Left ventricle myocardium inferior (tissue), 1 donor: ENCODE measurements at regions not wholly inside any gene's neighbourhood (a gene's known extent, or its start where the extent isn't known, plus 50 kb on each side); places are given as distances from the start of the nearest gene placed in this dataset.

Experiments
- DNase-seq: peaks from one replicate; pipeline ENCODE4 v3.0.0-alpha.2; 2020
- H3K27ac ChIP-seq: fragments of 200-600 bp; replicated peaks from 2 replicates; pipeline ENCODE4 v1.8.0; 2021
- H3K27me3 ChIP-seq: fragments of 200-600 bp; 2 replicates; pipeline ENCODE4 v1.8.0; 2021; ENCODE audit warnings: low read depth
- H3K36me3 ChIP-seq: fragments of 200-600 bp; 2 replicates; pipeline ENCODE4 v1.8.0; 2021
- H3K4me1 ChIP-seq: fragments of 200-600 bp; 2 replicates; pipeline ENCODE4 v1.8.0; 2021
- H3K4me3 ChIP-seq: fragments of 200-600 bp; 2 replicates; pipeline ENCODE4 v1.8.0; 2021; ENCODE audit warnings: mild to moderate bottlenecking, moderate library complexity
- H3K9me3 ChIP-seq: fragments of 200-600 bp; replicated peaks from 2 replicates; pipeline ENCODE4 v1.8.0; 2021
- CTCF ChIP-seq: fragments of 200-600 bp; IDR thresholded peaks from 2 replicates; pipeline ENCODE4 v1.8.0; 2021; ENCODE audit warnings: antibody characterized with exemption, mild to moderate bottlenecking, borderline replicate concordance
- intact Hi-C: fragments of 100-400 bp; cut with micrococcal nuclease; formaldehyde crosslinking; loops from one replicate; pipeline ENCODE4 v1.11.0; 2022
- donor health status: DM: no; HTN: yes; CAD: no; lungs with severe emphysema.

- intact Hi-C loops, result no loop called here
- TF ChIP-seq CTCF, result no peak
- H3K27me3 ChIP-seq, result no peaks in the 10 kb centered on the region
- H3K9me3 ChIP-seq, result no peaks in the 10 kb centered on the region
- no peaks in the 10 kb centered on the region for H3K4me1 ChIP-seq
- no peaks in the 10 kb centered on the region for H3K36me3 ChIP-seq
- no peak overlapping the region for H3K4me3 ChIP-seq
- no peak overlapping the region for H3K27ac ChIP-seq
- no peak for DNase-seq
Observed at GRCh38 chr9:90064248-90064647, 459.4 kb downstream of the GADD45G start.

- no peaks in the 10 kb centered on the region for H3K9me3 ChIP-seq
- no peak overlapping the region for H3K4me3 ChIP-seq
- no peak for DNase-seq
- H3K4me1 ChIP-seq, result no peaks in the 10 kb centered on the region
- H3K27ac ChIP-seq, result no peak overlapping the region
- H3K27me3 ChIP-seq, result no peaks in the 10 kb centered on the region
- no peaks in the 10 kb centered on the region for H3K36me3 ChIP-seq
- no peak for TF ChIP-seq CTCF
- intact Hi-C loops, result no loop called here
Observed at GRCh38 chr9:90064971-90065370, 460.2 kb downstream of the GADD45G start.

- Histone ChIP-seq H3K27ac (no peak overlapping the region), H3K36me3 (no peaks in the 10 kb centered on the region), H3K27me3 (no peaks in the 10 kb centered on the region), H3K4me3 (no peak overlapping the region), H3K9me3 (no peaks in the 10 kb centered on the region), H3K4me1 (no peaks in the 10 kb centered on the region)
- intact Hi-C loops, result no loop called here
- no peak for DNase-seq
- TF ChIP-seq CTCF, result no peak
Observed at GRCh38 chr9:90065851-90066250, 461.0 kb downstream of the GADD45G start.

GRCh38 chr9:90069085-90069484 lies 464.3 kb downstream of the GADD45G start:
- Histone ChIP-seq H3K4me3 (no peak overlapping the region), H3K36me3 (no peaks in the 10 kb centered on the region), H3K4me1 (no peaks in the 10 kb centered on the region)

GRCh38 chr9:90070056-90070455 lies 465.2 kb downstream of the GADD45G start:
- Histone ChIP-seq H3K4me1 (no peaks in the 10 kb centered on the region), H3K36me3 (no peaks in the 10 kb centered on the region), H3K27ac (no peak overlapping the region), H3K27me3 (peaks cover 15% of the 10 kb centered on the region), H3K9me3 (no peaks in the 10 kb centered on the region), H3K4me3 (no peak overlapping the region)
- no peak for DNase-seq
- intact Hi-C loops, result no loop called here
- TF ChIP-seq CTCF, result no peak

More at GRCh38 chr9:90069085-90069484, 464.3 kb downstream of the GADD45G start:
- intact Hi-C loops, result no loop called here
- no peak overlapping the region for H3K27ac ChIP-seq
- no peak for DNase-seq
- no peak for TF ChIP-seq CTCF
- peaks cover 15% of the 10 kb centered on the region for H3K27me3 ChIP-seq
- H3K9me3 ChIP-seq, result no peaks in the 10 kb centered on the region

GRCh38 chr9:90070469-90070868 lies 465.7 kb downstream of the GADD45G start:
- Histone ChIP-seq H3K9me3 (no peaks in the 10 kb centered on the region), H3K36me3 (no peaks in the 10 kb centered on the region), H3K4me3 (no peak overlapping the region), H3K4me1 (no peaks in the 10 kb centered on the region), H3K27me3 (peaks cover 15% of the 10 kb centered on the region), H3K27ac (no peak overlapping the region)
- no peak for TF ChIP-seq CTCF
- intact Hi-C loops, result no loop called here
- DNase-seq, result no peak
